Right lobe of liver (tissue), 4 donors: ENCODE measurements at regions not wholly inside any gene's neighbourhood (a gene's known extent, or its start where the extent isn't known, plus 50 kb on each side); places are given as distances from the start of the nearest gene placed in this dataset.

Experiments used
- CTCF ChIP-seq, 4 donors: fragments of 200-600 bp in 3 of 4; fragments of 450-650 bp in 1 of 4; IDR thresholded peaks; one replicate each; pipeline versions ENCODE4 v1.5.1 to v1.8.0; 2016 to 2022; ENCODE audit warnings: antibody characterized with exemption in 4 of 4, mild to moderate bottlenecking in 2 of 4
- POLR2A ChIP-seq: fragments of 450-650 bp; IDR thresholded peaks from one replicate; pipeline ENCODE4 v1.6.1; 2017; ENCODE audit warnings: antibody characterized with exemption, mild to moderate bottlenecking
- donor health status: DM: no; HTN: no; CAD: no.
- donor health status: DM: no; HTN: no; CAD: no.
- donor health status: DM: no; HTN: yes; CAD: no.

- no peak for TF ChIP-seq CTCF (IDR thresholded peaks at IDR 0.05)
- TF ChIP-seq POLR2A, result no peak
These were observed 335.5 kb downstream of the INSIG2 start for GRCh38 chr2:118423776-118424175.
